Sigmoid colon (tissue), 4 donors: ENCODE measurements at regions not wholly inside any gene's neighbourhood (a gene's known extent, or its start where the extent isn't known, plus 50 kb on each side); places are given as distances from the start of the nearest gene placed in this dataset.

Experiments
- EP300 ChIP-seq, 4 donors: sonication (generic); formaldehyde crosslinking; IDR thresholded peaks; one replicate each; pipeline ENCODE4 v1.6.1; 2017; ENCODE audit warnings: antibody characterized with exemption in 4 of 4
- POLR2A ChIP-seq, 2 donors: fragments of 450-650 bp; IDR thresholded peaks; one replicate each; pipeline ENCODE4 v1.6.1; 2016; ENCODE audit warnings: antibody characterized with exemption in 2 of 2, mild to moderate bottlenecking in 2 of 2, moderate library complexity in 2 of 2
- POLR2AphosphoS5 ChIP-seq, 4 donors: sonication (generic); formaldehyde crosslinking; IDR thresholded peaks; one replicate each; pipeline ENCODE4 v1.6.1; 2017; ENCODE audit warnings: antibody characterized with exemption in 4 of 4
- TF ChIP-seq, protein P1 (sequence below), 4 experiments: fragments of 450-650 bp in 3 of 4; fragments of 200-600 bp in 1 of 4; IDR thresholded peaks; one replicate each; pipeline ENCODE4 v1.5.1; 2016 to 2019; ENCODE audit warnings: antibody characterized with exemption in 4 of 4, mild to moderate bottlenecking in 3 of 4, moderate library complexity in 2 of 4

- TF ChIP-seq EP300 (IDR thresholded peaks at IDR 0.05) = no peak
- TF ChIP-seq, protein P1, sequence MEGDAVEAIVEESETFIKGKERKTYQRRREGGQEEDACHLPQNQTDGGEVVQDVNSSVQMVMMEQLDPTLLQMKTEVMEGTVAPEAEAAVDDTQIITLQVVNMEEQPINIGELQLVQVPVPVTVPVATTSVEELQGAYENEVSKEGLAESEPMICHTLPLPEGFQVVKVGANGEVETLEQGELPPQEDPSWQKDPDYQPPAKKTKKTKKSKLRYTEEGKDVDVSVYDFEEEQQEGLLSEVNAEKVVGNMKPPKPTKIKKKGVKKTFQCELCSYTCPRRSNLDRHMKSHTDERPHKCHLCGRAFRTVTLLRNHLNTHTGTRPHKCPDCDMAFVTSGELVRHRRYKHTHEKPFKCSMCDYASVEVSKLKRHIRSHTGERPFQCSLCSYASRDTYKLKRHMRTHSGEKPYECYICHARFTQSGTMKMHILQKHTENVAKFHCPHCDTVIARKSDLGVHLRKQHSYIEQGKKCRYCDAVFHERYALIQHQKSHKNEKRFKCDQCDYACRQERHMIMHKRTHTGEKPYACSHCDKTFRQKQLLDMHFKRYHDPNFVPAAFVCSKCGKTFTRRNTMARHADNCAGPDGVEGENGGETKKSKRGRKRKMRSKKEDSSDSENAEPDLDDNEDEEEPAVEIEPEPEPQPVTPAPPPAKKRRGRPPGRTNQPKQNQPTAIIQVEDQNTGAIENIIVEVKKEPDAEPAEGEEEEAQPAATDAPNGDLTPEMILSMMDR (IDR thresholded peaks at IDR 0.05) = no peak
- TF ChIP-seq POLR2A (IDR thresholded peaks at IDR 0.05) = no peak
- TF ChIP-seq POLR2AphosphoS5 (IDR thresholded peaks at IDR 0.05) = no peak
These were observed 446.0 kb upstream of the IMPG1 start for GRCh38 chr6:76518443-76518842.
